ENCODE measurements at regions not wholly inside any gene's neighbourhood (a gene's known extent, or its start where the extent isn't known, plus 50 kb on each side); places are given as distances from the start of the nearest gene placed in this dataset.

DNA sequence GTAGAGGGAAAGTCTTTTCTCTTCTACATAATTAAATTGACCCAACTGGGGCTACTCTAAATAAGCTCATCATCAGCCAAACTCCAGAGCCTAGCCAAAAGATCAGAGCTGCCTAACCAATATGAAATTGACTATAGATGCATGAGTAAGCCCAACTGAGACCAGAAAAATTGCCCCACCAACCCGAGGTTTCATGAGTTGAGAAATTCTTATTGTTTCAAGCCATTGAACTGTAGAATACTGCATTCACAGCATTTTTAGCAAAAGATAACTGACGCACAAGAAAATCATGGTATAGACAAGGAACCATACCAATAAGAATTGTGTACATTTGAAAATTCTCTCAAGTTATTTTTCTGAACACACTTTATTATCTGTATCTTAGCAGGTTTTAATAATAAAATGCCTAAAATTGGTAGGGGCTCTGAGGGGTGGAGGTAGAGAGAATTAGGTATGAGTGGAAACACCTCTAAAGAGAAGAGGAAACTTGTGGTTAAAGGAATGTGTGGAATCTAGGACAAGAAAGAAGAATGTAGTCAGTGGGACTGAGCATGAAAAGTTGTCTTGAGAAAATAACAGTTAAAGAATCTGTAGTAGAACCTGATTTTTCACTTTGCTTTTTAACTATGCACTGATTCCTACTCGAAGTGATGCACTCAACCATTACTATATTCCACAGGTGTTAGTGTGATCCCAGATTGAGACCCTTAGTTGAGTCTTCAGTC lies 200.9 kb upstream of the PPP1R2C start:
- no peaks in the 10 kb centered on the region for H3K79me2 ChIP-seq (ENCODE audit: insufficient read depth, low read length)
- H3K36me3 ChIP-seq (ENCODE audit: insufficient read depth, low read length), result no peaks in the 10 kb centered on the region
- H3K9me3 ChIP-seq (ENCODE audit: insufficient read depth, low read depth, low read length), result no peaks in the 10 kb centered on the region

GRCh38 chrX:42988700-42989099 lies 210.7 kb upstream of the PPP1R2C start:
- no peaks in the 10 kb centered on the region for H3K9me3 ChIP-seq (ENCODE audit: insufficient read depth, low read depth, low read length)
- H3K4me1 ChIP-seq (ENCODE audit: insufficient read depth, low read length, poor library complexity, severe bottlenecking), result peaks cover 4% of the 10 kb centered on the region
- H3K27me3 ChIP-seq (ENCODE audit: insufficient read depth, low read length, poor library complexity, severe bottlenecking), result no peaks in the 10 kb centered on the region
- H3K4me2 ChIP-seq (ENCODE audit: low read depth, low read length, poor library complexity, severe bottlenecking), result no peak overlapping the region
- H3K4me3 ChIP-seq (ENCODE audit: low read length, poor library complexity, severe bottlenecking), result no peak overlapping the region
- no peaks in the 10 kb centered on the region for H3K79me2 ChIP-seq (ENCODE audit: insufficient read depth, low read length)
- no peaks in the 10 kb centered on the region for H3F3A ChIP-seq (ENCODE audit: low read depth)
- TF ChIP-seq EZH2phosphoT487 (IDR thresholded peaks at IDR 0.05; ENCODE audit: borderline replicate concordance), result no peak
- TF ChIP-seq CTCF (conservative IDR thresholded peaks at IDR 0.05; ENCODE audit: low read length), result no peak
- no peaks in the 10 kb centered on the region for H4K20me1 ChIP-seq (ENCODE audit: insufficient read depth, low read length, poor library complexity, severe bottlenecking)
- no peak overlapping the region for H3K9ac ChIP-seq (ENCODE audit: low read depth, low read length, poor library complexity, severe bottlenecking)
- no peak overlapping the region for H2AFZ ChIP-seq (ENCODE audit: low read length)
- no peaks in the 10 kb centered on the region for H3K36me3 ChIP-seq (ENCODE audit: insufficient read depth, low read length)
- no peaks in the 10 kb centered on the region for H3K9me2 ChIP-seq (replicated peaks; ENCODE audit: low read depth, low read length)

More for the DNA sequence above, 200.9 kb upstream of the PPP1R2C start:
- H4K20me1 ChIP-seq (ENCODE audit: insufficient read depth, low read length, poor library complexity, severe bottlenecking), result no peaks in the 10 kb centered on the region
- TF ChIP-seq CTCF (conservative IDR thresholded peaks at IDR 0.05; ENCODE audit: low read length), result no peak
- TF ChIP-seq EZH2phosphoT487 (IDR thresholded peaks at IDR 0.05; ENCODE audit: borderline replicate concordance), result no peak
- H3K4me3 ChIP-seq (ENCODE audit: low read length, poor library complexity, severe bottlenecking), result no peak overlapping the region
- H3F3A ChIP-seq (ENCODE audit: low read depth), result no peaks in the 10 kb centered on the region
- H2AFZ ChIP-seq (ENCODE audit: low read length), result no peak overlapping the region
- H3K4me1 ChIP-seq (ENCODE audit: insufficient read depth, low read length, poor library complexity, severe bottlenecking), result no peaks in the 10 kb centered on the region
- H3K27me3 ChIP-seq (ENCODE audit: insufficient read depth, low read length, poor library complexity, severe bottlenecking), result no peaks in the 10 kb centered on the region
- H3K9me2 ChIP-seq (replicated peaks; ENCODE audit: low read depth, low read length), result no peaks in the 10 kb centered on the region
- no peak overlapping the region for H3K9ac ChIP-seq (ENCODE audit: low read depth, low read length, poor library complexity, severe bottlenecking)
- H3K4me2 ChIP-seq (ENCODE audit: low read depth, low read length, poor library complexity, severe bottlenecking), result no peak overlapping the region

- Histone ChIP-seq H4K20me1 (ENCODE audit: insufficient read depth, low read length, poor library complexity, severe bottlenecking) (no peaks in the 10 kb centered on the region), H2AFZ (ENCODE audit: low read length) (no peak overlapping the region), H3K4me1 (ENCODE audit: insufficient read depth, low read length, poor library complexity, severe bottlenecking) (peaks cover 4% of the 10 kb centered on the region), H3K79me2 (ENCODE audit: insufficient read depth, low read length) (no peaks in the 10 kb centered on the region), H3K9me3 (ENCODE audit: insufficient read depth, low read depth, low read length) (no peaks in the 10 kb centered on the region), H3F3A (ENCODE audit: low read depth) (no peaks in the 10 kb centered on the region), H3K9me2 (replicated peaks; ENCODE audit: low read depth, low read length) (no peaks in the 10 kb centered on the region), H3K4me3 (ENCODE audit: low read length, poor library complexity, severe bottlenecking) (no peak overlapping the region), H3K27me3 (ENCODE audit: insufficient read depth, low read length, poor library complexity, severe bottlenecking) (no peaks in the 10 kb centered on the region), H3K9ac (ENCODE audit: low read depth, low read length, poor library complexity, severe bottlenecking) (no peak overlapping the region), H3K36me3 (ENCODE audit: insufficient read depth, low read length) (no peaks in the 10 kb centered on the region), H3K4me2 (ENCODE audit: low read depth, low read length, poor library complexity, severe bottlenecking) (no peak overlapping the region)
- TF ChIP-seq CTCF (conservative IDR thresholded peaks at IDR 0.05; ENCODE audit: low read length), result no peak
- no peak for TF ChIP-seq EZH2phosphoT487 (IDR thresholded peaks at IDR 0.05; ENCODE audit: borderline replicate concordance)
Observed at GRCh38 chrX:42992199-42992943, 214.4 kb upstream of the PPP1R2C start.
